Erythroblast (primary cell): ENCODE measurements at regions not wholly inside any gene's neighbourhood (a gene's known extent, or its start where the extent isn't known, plus 50 kb on each side); places are given as distances from the start of the nearest gene placed in this dataset.

Experiments used
- GATA1 ChIP-seq: IDR thresholded peaks from 2 replicates; pipeline ENCODE4 v1.6.1; 2011; ENCODE audit warnings: low read depth, mild to moderate bottlenecking, control low read depth, low read length, moderate library complexity
- POLR2A ChIP-seq: IDR thresholded peaks from 2 replicates; pipeline ENCODE4 v1.6.1; 2011; ENCODE audit warnings: mild to moderate bottlenecking, low read length

DNA sequence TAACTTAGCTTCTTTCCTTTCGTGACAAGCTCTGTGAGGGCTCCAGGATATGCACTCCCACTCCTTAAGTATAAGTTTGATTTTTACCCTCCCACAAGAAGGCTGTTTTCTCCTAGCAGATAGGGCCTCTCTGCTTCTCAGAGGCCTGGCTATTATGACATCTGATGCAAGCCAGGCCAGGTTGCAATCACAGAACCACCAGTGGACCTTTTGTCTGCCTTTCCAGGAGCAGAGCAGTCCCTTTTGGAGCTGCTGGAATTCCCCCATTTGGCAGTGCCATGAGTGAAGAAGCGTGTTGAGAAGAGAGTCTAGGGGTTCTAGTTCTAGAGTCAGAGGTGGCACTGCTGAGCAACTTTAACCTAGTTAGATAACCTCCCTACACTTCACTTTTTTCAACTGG lies 1004.3 kb upstream of the SEMA6D start:
- TF ChIP-seq POLR2A (no peak), GATA1 (no peak)
